DOHH2 (cell line): ENCODE measurements at regions not wholly inside any gene's neighbourhood (a gene's known extent, or its start where the extent isn't known, plus 50 kb on each side); places are given as distances from the start of the nearest gene placed in this dataset.

Experiments used
- EZH2phosphoT487 ChIP-seq: fragments of 200-600 bp; sonication (generic); IDR thresholded peaks from 2 replicates; pipeline ENCODE4 v1.6.1; 2017; ENCODE audit warnings: borderline replicate concordance, mild to moderate bottlenecking, antibody characterized with exemption, low read length, moderate library complexity, mixed read lengths
- TF ChIP-seq, protein P1 (sequence below): fragments of 200-600 bp; sonication (generic); IDR thresholded peaks from one replicate; pipeline ENCODE4 v1.5.1; 2014; ENCODE audit warnings: antibody characterized with exemption, mild to moderate bottlenecking, low read depth, low read length; ENCODE audit not compliant: poor library complexity, severe bottlenecking

GRCh38 chr12:125217308-125217707, 152.1 kb downstream of the AACS start:
- TF ChIP-seq, protein P1, sequence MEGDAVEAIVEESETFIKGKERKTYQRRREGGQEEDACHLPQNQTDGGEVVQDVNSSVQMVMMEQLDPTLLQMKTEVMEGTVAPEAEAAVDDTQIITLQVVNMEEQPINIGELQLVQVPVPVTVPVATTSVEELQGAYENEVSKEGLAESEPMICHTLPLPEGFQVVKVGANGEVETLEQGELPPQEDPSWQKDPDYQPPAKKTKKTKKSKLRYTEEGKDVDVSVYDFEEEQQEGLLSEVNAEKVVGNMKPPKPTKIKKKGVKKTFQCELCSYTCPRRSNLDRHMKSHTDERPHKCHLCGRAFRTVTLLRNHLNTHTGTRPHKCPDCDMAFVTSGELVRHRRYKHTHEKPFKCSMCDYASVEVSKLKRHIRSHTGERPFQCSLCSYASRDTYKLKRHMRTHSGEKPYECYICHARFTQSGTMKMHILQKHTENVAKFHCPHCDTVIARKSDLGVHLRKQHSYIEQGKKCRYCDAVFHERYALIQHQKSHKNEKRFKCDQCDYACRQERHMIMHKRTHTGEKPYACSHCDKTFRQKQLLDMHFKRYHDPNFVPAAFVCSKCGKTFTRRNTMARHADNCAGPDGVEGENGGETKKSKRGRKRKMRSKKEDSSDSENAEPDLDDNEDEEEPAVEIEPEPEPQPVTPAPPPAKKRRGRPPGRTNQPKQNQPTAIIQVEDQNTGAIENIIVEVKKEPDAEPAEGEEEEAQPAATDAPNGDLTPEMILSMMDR: no peak
- TF ChIP-seq EZH2phosphoT487: no peak
